Activated T-cell treated with anti-CD3 and anti-CD28 coated beads, Interleukin-2, amount 50 U/mL, for 24 hours (primary cell): ENCODE measurements at regions not wholly inside any gene's neighbourhood (a gene's known extent, or its start where the extent isn't known, plus 50 kb on each side); places are given as distances from the start of the nearest gene placed in this dataset.
A peak's percentile ranks its signal among the peaks of the same experiment; 100 is the strongest.

Experiments
- DNase-seq: peaks from one replicate; pipeline ENCODE4 v3.0.0-alpha.2; 2020
- H3K27ac Mint-ChIP-seq: 2 replicates; pipeline ENCODE4 v1.8.0; 2020; ENCODE audit warnings: mild to moderate bottlenecking, mixed read lengths
- H3K27me3 Mint-ChIP-seq: 2 replicates; pipeline ENCODE4 v1.8.0; 2020; ENCODE audit warnings: mixed read lengths
- H3K36me3 Mint-ChIP-seq: 2 replicates; pipeline ENCODE4 v1.8.0; 2020; ENCODE audit warnings: low read depth, mixed read lengths
- H3K4me1 Mint-ChIP-seq: 2 replicates; pipeline ENCODE4 v1.8.0; 2020; ENCODE audit warnings: low read depth, mixed read lengths
- H3K4me3 Mint-ChIP-seq: 2 replicates; pipeline ENCODE4 v1.8.0; 2020; ENCODE audit warnings: mild to moderate bottlenecking, moderate library complexity, mixed read lengths
- H3K9me3 Mint-ChIP-seq: 2 replicates; pipeline ENCODE4 v1.8.0; 2020; ENCODE audit warnings: mixed read lengths

DNA sequence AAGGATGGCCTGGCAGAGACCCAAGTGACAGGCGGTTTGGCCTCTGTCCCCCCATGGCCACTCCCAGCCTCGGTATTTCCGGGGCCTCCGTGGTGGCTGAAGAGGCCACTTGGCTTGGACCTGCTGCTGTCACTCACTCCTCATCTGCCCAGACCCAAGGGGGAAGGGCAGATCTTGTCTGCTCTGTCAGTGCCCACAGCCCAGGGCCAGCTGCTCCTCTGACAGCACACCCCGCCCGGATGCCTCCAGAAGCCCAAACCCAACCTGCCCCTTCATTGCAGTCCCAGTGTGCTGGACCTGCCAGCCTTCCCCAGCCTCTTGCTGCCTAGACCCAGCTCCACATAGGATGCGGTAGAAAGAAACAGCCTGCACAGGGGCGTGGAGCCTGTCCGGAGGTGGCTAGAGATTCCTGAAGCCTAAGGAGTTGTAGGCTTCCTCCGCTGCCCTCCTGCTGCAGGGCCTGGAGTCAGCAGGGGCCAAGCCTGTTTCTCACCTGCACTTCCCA, 52.0 kb downstream of the MAGEF1 start:
- Mint-ChIP-seq H3K4me1 (peaks cover 10% of the 10 kb centered on the region), H3K4me3 (no peak overlapping the region), H3K36me3 (no peaks in the 10 kb centered on the region), H3K9me3 (no peaks in the 10 kb centered on the region), H3K27ac (no peak overlapping the region), H3K27me3 (no peaks in the 10 kb centered on the region)
- no peak for DNase-seq

DNA sequence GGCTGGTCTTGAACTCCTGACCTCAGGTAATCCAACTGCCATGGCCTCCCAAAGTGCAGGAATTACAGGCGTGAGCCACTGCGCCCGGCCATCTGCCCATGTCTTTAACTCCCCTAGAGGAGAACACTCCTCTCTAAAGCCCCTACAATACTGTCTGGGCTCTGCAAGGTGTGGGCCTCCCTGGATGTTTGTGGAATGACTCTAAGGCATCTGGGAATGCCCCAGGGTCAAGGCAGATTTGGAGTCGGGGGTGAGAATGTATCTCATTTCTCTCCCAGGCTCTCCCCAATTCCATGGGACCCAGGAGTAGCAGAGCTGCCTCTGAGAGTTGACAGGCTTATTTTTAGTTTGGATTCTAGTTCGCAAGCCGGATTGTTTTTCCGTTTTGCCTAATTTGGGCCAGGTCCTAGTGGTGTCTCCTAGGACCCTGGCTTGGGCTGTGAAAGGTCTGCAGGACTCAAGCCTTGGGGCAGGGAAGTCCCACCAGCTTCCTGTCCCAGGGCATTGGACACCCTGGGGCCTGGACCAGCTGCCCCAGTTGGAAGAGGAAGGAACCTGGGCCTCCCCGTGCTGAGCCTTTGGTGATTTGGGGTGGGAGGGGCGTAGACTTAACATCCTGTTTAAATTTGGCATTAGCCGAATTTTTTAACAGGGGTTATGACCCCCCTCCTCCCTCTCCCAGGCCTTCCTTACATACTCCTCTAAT, 53.5 kb downstream of the MAGEF1 start:
- no peak overlapping the region for H3K4me3 Mint-ChIP-seq
- no peak for DNase-seq
- H3K27me3 Mint-ChIP-seq: no peaks in the 10 kb centered on the region
- H3K4me1 Mint-ChIP-seq: peaks cover 10% of the 10 kb centered on the region
- H3K9me3 Mint-ChIP-seq: no peaks in the 10 kb centered on the region
- no peak overlapping the region for H3K27ac Mint-ChIP-seq
- H3K36me3 Mint-ChIP-seq: no peaks in the 10 kb centered on the region

- peak; percentile 35 for DNase-seq
- Mint-ChIP-seq H3K4me1 (peaks cover 13% of the 10 kb centered on the region), H3K27ac (peak overlapping the region; percentile 35), H3K4me3 (no peak overlapping the region), H3K27me3 (no peaks in the 10 kb centered on the region), H3K9me3 (no peaks in the 10 kb centered on the region), H3K36me3 (no peaks in the 10 kb centered on the region)
Measured at GRCh38 chr3:184656829-184657681, 54.8 kb downstream of the MAGEF1 start.

- Mint-ChIP-seq H3K27me3 (no peaks in the 10 kb centered on the region), H3K4me1 (peaks cover 13% of the 10 kb centered on the region), H3K36me3 (no peaks in the 10 kb centered on the region), H3K27ac (no peak overlapping the region), H3K4me3 (no peak overlapping the region), H3K9me3 (no peaks in the 10 kb centered on the region)
- no peak for DNase-seq
Measured at GRCh38 chr3:184656458-184656828, 55.4 kb downstream of the MAGEF1 start.

DNA sequence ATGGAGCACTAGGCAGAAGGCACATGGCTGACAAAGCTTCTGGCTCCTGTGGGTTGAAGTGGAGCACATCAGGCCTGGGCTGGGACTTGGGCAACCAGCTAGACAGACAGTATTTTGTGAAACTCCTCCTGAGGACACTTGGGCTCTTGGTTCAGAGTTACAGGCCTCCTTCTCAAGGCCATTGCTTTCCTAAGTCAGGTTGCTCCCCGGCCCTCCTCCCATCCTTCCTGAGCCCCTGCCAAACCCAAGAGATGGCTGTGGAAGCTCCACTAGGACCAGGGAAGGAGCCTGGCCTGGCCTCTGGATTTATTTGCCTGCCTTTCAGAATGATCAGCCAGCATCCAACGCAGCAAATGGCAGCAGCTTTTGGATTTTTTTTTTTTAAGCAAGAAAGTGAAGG, 56.3 kb downstream of the MAGEF1 start:
- no peaks in the 10 kb centered on the region for H3K36me3 Mint-ChIP-seq
- DNase-seq: no peak

GRCh38 chr3:184654375-184654774, 57.5 kb downstream of the MAGEF1 start:
- Mint-ChIP-seq H3K36me3 (no peaks in the 10 kb centered on the region), H3K9me3 (no peaks in the 10 kb centered on the region), H3K27ac (no peak overlapping the region), H3K4me3 (no peak overlapping the region), H3K4me1 (peaks cover 13% of the 10 kb centered on the region), H3K27me3 (no peaks in the 10 kb centered on the region)
- no peak for DNase-seq

More for the DNA sequence above, 56.3 kb downstream of the MAGEF1 start:
- no peak overlapping the region for H3K4me3 Mint-ChIP-seq
- H3K27me3 Mint-ChIP-seq: no peaks in the 10 kb centered on the region
- H3K9me3 Mint-ChIP-seq: no peaks in the 10 kb centered on the region
- H3K27ac Mint-ChIP-seq: no peak overlapping the region
- peaks cover 13% of the 10 kb centered on the region for H3K4me1 Mint-ChIP-seq

GRCh38 chr3:184652465-184652864, 59.4 kb downstream of the MAGEF1 start:
- Mint-ChIP-seq H3K4me3 (no peak overlapping the region), H3K27ac (no peak overlapping the region), H3K36me3 (no peaks in the 10 kb centered on the region), H3K4me1 (peaks cover 10% of the 10 kb centered on the region), H3K9me3 (no peaks in the 10 kb centered on the region), H3K27me3 (no peaks in the 10 kb centered on the region)
- DNase-seq: no peak

GRCh38 chr3:184651904-184652303, 60.0 kb downstream of the MAGEF1 start:
- Mint-ChIP-seq H3K36me3 (no peaks in the 10 kb centered on the region), H3K4me1 (peaks cover 4% of the 10 kb centered on the region), H3K4me3 (no peak overlapping the region), H3K27me3 (no peaks in the 10 kb centered on the region), H3K9me3 (no peaks in the 10 kb centered on the region), H3K27ac (no peak overlapping the region)
- DNase-seq: no peak

DNA sequence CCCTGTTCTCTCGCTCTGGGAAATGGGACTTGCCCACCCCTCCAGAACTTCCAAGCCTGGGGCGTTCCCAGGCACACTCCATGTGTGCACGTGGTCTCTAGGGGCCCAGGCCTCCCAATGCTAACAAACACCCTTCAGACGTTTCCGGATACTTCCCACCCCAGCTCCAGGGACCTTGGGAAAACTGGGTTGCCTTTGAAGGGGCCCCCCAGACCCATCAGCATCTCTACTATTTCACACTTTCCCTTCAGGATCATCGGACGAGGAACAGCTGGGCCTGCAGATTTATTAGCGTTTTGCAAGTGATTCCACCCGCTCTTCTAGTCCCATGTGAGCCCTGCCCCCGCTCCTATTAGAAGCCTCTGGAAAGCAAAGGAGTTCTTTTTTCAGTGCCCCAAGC, 63.2 kb downstream of the MAGEF1 start:
- Mint-ChIP-seq H3K4me1 (peaks cover 3% of the 10 kb centered on the region), H3K27me3 (no peaks in the 10 kb centered on the region), H3K4me3 (no peak overlapping the region), H3K9me3 (no peaks in the 10 kb centered on the region), H3K27ac (no peak overlapping the region), H3K36me3 (no peaks in the 10 kb centered on the region)
- no peak for DNase-seq

DNA sequence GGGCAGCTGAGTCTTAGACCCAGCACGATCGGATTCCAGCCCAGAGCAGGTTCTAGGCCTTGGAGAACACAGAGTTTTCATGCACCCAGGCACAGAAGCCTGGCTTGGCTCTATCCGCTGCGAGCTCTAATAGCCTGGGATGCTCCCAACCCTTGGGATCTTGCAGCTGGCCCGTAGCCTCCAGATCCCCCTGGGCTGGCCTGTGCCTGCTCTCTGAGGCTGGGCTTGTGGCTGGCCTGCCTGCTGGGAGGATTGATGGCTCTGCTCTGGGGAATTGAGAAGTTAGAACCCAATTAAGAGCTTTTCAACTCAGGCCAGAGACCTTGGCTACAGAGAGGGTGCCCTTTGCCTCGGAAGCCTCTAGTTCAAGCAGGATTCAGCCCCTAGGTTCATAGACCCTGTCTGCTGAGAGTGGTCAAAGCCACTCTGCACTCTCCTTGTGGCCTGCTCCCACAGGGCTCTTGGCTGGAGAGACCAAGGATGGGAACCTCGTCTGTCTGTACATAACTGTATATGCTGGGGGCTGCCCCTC, 64.4 kb downstream of the MAGEF1 start:
- H3K27ac Mint-ChIP-seq: no peak overlapping the region

GRCh38 chr3:184645336-184645735, 66.5 kb downstream of the MAGEF1 start:
- no peak for DNase-seq

More for the DNA sequence above, 64.4 kb downstream of the MAGEF1 start:
- H3K9me3 Mint-ChIP-seq: no peaks in the 10 kb centered on the region
- no peaks in the 10 kb centered on the region for H3K27me3 Mint-ChIP-seq
- no peaks in the 10 kb centered on the region for H3K36me3 Mint-ChIP-seq
- peaks cover 2% of the 10 kb centered on the region for H3K4me1 Mint-ChIP-seq
- no peak overlapping the region for H3K4me3 Mint-ChIP-seq
- DNase-seq: no peak

GRCh38 chr3:184643442-184643841, 68.4 kb downstream of the MAGEF1 start:
- Mint-ChIP-seq H3K27ac (no peak overlapping the region), H3K27me3 (no peaks in the 10 kb centered on the region), H3K4me1 (no peaks in the 10 kb centered on the region), H3K4me3 (no peak overlapping the region), H3K9me3 (no peaks in the 10 kb centered on the region), H3K36me3 (no peaks in the 10 kb centered on the region)
- DNase-seq: no peak

More at GRCh38 chr3:184645336-184645735, 66.5 kb downstream of the MAGEF1 start:
- Mint-ChIP-seq H3K4me3 (no peak overlapping the region), H3K4me1 (no peaks in the 10 kb centered on the region), H3K27ac (no peak overlapping the region), H3K9me3 (no peaks in the 10 kb centered on the region), H3K27me3 (no peaks in the 10 kb centered on the region), H3K36me3 (no peaks in the 10 kb centered on the region)

DNA sequence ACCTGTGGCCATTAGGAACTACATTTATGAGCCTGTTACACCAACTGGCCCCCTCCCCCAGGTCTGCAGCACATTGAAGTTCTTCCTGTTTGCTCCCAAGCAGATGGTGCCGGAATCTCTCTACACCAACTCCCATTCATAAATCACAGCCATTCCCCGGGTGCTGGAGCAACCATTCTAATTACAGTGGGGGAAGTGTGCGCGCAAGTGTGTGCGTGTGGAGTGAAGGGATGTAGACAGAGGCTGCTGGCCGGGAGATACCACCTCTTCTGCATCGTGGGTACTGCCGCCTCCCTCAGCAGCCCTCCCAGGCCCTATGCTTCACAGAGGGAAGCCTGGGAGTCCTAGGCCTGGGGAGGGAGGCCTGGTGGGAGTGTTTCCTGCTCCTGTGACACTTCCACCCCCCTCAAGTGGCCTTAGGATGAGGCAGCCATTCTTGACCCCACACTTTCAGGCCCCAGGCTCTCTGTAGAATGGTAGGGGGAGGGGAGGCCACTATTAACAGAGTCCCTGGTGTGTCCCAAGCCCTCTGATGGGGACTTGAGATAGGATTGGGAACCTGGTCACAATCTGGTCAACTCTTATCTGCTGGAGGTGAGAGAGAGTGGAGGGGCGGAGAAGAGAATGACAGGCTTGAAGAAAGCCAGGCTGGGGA, 69.1 kb downstream of the MAGEF1 start:
- Mint-ChIP-seq H3K27ac (no peak overlapping the region), H3K27me3 (no peaks in the 10 kb centered on the region), H3K36me3 (no peaks in the 10 kb centered on the region), H3K4me3 (no peak overlapping the region), H3K4me1 (no peaks in the 10 kb centered on the region), H3K9me3 (no peaks in the 10 kb centered on the region)
- DNase-seq: no peak

DNA sequence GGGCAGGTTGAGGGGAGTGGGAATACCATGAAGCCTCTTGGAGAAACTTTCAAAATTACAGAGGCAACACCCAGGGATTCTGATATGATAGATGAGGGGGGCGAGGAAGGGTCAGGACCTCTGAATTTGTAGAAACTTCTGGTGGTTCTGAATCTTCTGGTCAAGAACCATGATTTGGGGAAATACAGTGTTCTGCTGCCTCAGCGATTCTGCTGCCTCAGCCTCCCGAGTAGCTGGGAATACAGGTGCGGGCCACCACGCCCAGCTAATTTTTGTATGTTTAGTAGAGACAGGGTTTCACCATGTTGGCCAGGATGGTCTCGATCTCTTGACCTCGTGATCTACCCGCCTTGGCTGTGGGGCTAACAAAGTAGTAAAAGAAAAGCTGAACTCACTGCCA, 70.4 kb downstream of the MAGEF1 start:
- Mint-ChIP-seq H3K4me1 (no peaks in the 10 kb centered on the region), H3K36me3 (no peaks in the 10 kb centered on the region), H3K4me3 (no peak overlapping the region), H3K9me3 (no peaks in the 10 kb centered on the region), H3K27ac (no peak overlapping the region), H3K27me3 (no peaks in the 10 kb centered on the region)
- no peak for DNase-seq
